ENCODE measurements at regions not wholly inside any gene's neighbourhood (a gene's known extent, or its start where the extent isn't known, plus 50 kb on each side); places are given as distances from the start of the nearest gene placed in this dataset.

DNA sequence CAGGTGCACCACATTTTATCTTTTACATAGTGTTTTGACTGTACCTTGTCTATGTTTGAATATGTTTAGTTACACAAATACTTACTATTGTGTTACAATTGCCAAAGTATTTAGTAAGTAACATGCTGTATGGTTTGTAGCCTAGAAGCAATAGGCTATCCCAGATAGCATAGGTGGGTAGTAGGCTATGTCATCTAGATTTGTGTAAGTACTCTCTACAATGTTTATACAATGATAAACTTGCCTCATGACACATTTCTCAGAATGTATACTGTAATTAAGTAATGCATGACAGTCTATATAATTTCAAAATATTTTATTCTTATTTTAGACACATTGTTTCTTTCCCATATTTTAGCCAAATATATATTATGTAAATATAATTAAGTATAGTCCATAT lies 836.8 kb upstream of the CDH9 start:
- TF ChIP-seq, protein P1, sequence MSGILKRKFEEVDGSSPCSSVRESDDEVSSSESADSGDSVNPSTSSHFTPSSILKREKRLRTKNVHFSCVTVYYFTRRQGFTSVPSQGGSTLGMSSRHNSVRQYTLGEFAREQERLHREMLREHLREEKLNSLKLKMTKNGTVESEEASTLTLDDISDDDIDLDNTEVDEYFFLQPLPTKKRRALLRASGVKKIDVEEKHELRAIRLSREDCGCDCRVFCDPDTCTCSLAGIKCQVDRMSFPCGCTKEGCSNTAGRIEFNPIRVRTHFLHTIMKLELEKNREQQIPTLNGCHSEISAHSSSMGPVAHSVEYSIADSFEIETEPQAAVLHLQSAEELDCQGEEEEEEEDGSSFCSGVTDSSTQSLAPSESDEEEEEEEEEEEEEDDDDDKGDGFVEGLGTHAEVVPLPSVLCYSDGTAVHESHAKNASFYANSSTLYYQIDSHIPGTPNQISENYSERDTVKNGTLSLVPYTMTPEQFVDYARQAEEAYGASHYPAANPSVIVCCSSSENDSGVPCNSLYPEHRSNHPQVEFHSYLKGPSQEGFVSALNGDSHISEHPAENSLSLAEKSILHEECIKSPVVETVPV (CRISPR knock-in tag; IDR thresholded peaks at IDR 0.05): no peak
- TF ChIP-seq ZFP30 (CRISPR knock-in tag; IDR thresholded peaks at IDR 0.05) (no peak), ZNF565 (CRISPR knock-in tag; conservative IDR thresholded peaks at IDR 0.05; ENCODE audit: low read depth) (no peak), ZNF8 (CRISPR knock-in tag; IDR thresholded peaks at IDR 0.05) (no peak), ESRRG (CRISPR knock-in tag; IDR thresholded peaks at IDR 0.05) (no peak), ZFP3 (CRISPR knock-in tag; IDR thresholded peaks at IDR 0.05) (no peak), RARB (CRISPR knock-in tag; IDR thresholded peaks at IDR 0.05) (no peak), OSR1 (CRISPR knock-in tag; IDR thresholded peaks at IDR 0.05) (no peak), BACH2 (CRISPR knock-in tag; IDR thresholded peaks at IDR 0.05; ENCODE audit: borderline replicate concordance) (no peak), PPARA (CRISPR knock-in tag; IDR thresholded peaks at IDR 0.05; ENCODE audit: borderline replicate concordance) (no peak), CSDC2 (CRISPR knock-in tag; IDR thresholded peaks at IDR 0.05) (no peak)
- TF ChIP-seq, protein P2, sequence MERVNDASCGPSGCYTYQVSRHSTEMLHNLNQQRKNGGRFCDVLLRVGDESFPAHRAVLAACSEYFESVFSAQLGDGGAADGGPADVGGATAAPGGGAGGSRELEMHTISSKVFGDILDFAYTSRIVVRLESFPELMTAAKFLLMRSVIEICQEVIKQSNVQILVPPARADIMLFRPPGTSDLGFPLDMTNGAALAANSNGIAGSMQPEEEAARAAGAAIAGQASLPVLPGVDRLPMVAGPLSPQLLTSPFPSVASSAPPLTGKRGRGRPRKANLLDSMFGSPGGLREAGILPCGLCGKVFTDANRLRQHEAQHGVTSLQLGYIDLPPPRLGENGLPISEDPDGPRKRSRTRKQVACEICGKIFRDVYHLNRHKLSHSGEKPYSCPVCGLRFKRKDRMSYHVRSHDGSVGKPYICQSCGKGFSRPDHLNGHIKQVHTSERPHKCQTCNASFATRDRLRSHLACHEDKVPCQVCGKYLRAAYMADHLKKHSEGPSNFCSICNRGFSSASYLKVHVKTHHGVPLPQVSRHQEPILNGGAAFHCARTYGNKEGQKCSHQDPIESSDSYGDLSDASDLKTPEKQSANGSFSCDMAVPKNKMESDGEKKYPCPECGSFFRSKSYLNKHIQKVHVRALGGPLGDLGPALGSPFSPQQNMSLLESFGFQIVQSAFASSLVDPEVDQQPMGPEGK (CRISPR knock-in tag; IDR thresholded peaks at IDR 0.05; ENCODE audit: borderline replicate concordance): no peak
- TF ChIP-seq, protein P3, sequence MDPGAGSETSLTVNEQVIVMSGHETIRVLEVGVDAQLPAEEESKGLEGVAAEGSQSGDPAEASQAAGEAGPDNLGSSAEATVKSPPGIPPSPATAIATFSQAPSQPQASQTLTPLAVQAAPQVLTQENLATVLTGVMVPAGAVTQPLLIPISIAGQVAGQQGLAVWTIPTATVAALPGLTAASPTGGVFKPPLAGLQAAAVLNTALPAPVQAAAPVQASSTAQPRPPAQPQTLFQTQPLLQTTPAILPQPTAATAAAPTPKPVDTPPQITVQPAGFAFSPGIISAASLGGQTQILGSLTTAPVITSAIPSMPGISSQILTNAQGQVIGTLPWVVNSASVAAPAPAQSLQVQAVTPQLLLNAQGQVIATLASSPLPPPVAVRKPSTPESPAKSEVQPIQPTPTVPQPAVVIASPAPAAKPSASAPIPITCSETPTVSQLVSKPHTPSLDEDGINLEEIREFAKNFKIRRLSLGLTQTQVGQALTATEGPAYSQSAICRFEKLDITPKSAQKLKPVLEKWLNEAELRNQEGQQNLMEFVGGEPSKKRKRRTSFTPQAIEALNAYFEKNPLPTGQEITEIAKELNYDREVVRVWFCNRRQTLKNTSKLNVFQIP (CRISPR knock-in tag; IDR thresholded peaks at IDR 0.05; ENCODE audit: borderline replicate concordance, low read depth): no peak

DNA sequence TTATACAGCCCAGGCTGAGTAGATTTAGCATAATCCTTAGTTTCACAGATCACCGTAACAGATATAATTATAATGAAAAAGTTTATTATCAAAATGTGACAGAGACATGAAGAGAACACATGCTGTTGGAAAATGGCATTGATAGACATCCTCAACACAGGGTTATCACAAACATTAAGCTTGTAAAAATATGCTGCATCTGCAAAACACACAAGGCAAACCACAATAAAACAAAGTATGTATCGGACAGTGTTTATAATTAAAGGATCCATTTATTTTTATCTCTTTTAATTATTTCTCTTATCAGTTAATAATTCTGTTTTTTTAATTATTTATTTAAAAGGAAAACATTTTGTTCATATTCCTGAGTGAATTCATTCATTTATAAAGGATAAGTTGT lies 829.9 kb upstream of the CDH9 start:
- TF ChIP-seq PPARA (CRISPR knock-in tag; IDR thresholded peaks at IDR 0.05; ENCODE audit: borderline replicate concordance) (no peak), ISL1 (CRISPR knock-in tag; IDR thresholded peaks at IDR 0.05) (no peak), ZC3H10 (CRISPR knock-in tag; IDR thresholded peaks at IDR 0.05) (no peak), ZNF565 (CRISPR knock-in tag; conservative IDR thresholded peaks at IDR 0.05; ENCODE audit: low read depth) (no peak)
- TF ChIP-seq, protein P1 (CRISPR knock-in tag; IDR thresholded peaks at IDR 0.05): no peak
- ATAC-seq: no peak

More for the DNA sequence above, 836.8 kb upstream of the CDH9 start:
- no peak for ATAC-seq

DNA sequence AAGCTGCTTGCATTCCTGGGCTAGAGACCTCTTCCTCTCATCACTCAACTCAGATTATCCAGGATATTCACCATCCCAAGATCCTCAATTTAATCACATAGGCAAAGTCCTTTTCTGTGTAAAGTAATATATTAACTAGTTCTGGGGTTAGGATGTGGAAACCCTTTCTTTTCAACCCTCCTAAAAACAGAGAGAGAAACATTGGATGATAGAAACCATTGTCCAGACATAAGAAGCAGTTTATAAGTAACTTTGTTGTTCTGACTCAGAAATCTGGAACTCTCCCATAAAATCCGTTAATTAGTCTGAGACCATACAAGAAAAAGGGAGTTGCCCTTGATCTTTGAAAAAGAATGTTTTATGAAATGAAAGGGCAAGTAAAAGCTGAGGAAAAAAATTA lies 817.1 kb upstream of the CDH9 start:
- no peak for ATAC-seq
- TF ChIP-seq ZNF565 (CRISPR knock-in tag; conservative IDR thresholded peaks at IDR 0.05; ENCODE audit: low read depth): no peak
- TF ChIP-seq GLIS3 (CRISPR knock-in tag; IDR thresholded peaks at IDR 0.05): no peak
- no peak for TF ChIP-seq ESRRG (CRISPR knock-in tag; IDR thresholded peaks at IDR 0.05)
- TF ChIP-seq RARB (CRISPR knock-in tag; IDR thresholded peaks at IDR 0.05): no peak
- no peak for TF ChIP-seq BACH2 (CRISPR knock-in tag; IDR thresholded peaks at IDR 0.05; ENCODE audit: borderline replicate concordance)
- TF ChIP-seq SNAI2 (CRISPR knock-in tag; IDR thresholded peaks at IDR 0.05): no peak
- no peak for TF ChIP-seq ZNF70 (CRISPR knock-in tag; IDR thresholded peaks at IDR 0.05)
- TF ChIP-seq ARNTL (CRISPR knock-in tag; IDR thresholded peaks at IDR 0.05; ENCODE audit: borderline replicate concordance, low read depth): no peak
- no peak for TF ChIP-seq ZC3H10 (CRISPR knock-in tag; IDR thresholded peaks at IDR 0.05)
- no peak for TF ChIP-seq ZNF8 (CRISPR knock-in tag; IDR thresholded peaks at IDR 0.05)
- TF ChIP-seq OSR1 (CRISPR knock-in tag; IDR thresholded peaks at IDR 0.05): no peak
- no peak for TF ChIP-seq ZFP30 (CRISPR knock-in tag; IDR thresholded peaks at IDR 0.05)
- TF ChIP-seq, protein P4, sequence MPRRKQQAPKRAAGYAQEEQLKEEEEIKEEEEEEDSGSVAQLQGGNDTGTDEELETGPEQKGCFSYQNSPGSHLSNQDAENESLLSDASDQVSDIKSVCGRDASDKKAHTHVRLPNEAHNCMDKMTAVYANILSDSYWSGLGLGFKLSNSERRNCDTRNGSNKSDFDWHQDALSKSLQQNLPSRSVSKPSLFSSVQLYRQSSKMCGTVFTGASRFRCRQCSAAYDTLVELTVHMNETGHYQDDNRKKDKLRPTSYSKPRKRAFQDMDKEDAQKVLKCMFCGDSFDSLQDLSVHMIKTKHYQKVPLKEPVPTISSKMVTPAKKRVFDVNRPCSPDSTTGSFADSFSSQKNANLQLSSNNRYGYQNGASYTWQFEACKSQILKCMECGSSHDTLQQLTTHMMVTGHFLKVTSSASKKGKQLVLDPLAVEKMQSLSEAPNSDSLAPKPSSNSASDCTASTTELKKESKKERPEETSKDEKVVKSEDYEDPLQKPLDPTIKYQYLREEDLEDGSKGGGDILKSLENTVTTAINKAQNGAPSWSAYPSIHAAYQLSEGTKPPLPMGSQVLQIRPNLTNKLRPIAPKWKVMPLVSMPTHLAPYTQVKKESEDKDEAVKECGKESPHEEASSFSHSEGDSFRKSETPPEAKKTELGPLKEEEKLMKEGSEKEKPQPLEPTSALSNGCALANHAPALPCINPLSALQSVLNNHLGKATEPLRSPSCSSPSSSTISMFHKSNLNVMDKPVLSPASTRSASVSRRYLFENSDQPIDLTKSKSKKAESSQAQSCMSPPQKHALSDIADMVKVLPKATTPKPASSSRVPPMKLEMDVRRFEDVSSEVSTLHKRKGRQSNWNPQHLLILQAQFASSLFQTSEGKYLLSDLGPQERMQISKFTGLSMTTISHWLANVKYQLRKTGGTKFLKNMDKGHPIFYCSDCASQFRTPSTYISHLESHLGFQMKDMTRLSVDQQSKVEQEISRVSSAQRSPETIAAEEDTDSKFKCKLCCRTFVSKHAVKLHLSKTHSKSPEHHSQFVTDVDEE (CRISPR knock-in tag; IDR thresholded peaks at IDR 0.05): no peak

All from SK-N-SH treated with all-trans-retinoic acid at 6 μM for 48 hours (cell line).